Fibroblast of lung (primary cell): ENCODE measurements at regions not wholly inside any gene's neighbourhood (a gene's known extent, or its start where the extent isn't known, plus 50 kb on each side); places are given as distances from the start of the nearest gene placed in this dataset.
A peak's percentile ranks its signal among the peaks of the same experiment; 100 is the strongest.

ENCODE experiments used
- DNase-seq, 2 donors: peaks; one replicate each; pipeline versions ENCODE4 v3.0.0 to v3.0.0-alpha.2; 2010; ENCODE audit warnings: low read depth in 2 of 2
- H2AFZ ChIP-seq: 2 replicates; pipeline ENCODE4 v1.5.1; 2012; ENCODE audit warnings: low read length, control low read depth, inconsistent platforms
- H3K27ac ChIP-seq: 2 replicates; pipeline ENCODE4 v1.5.1; 2011; ENCODE audit warnings: low read length, control low read depth; ENCODE audit not compliant: insufficient read depth
- H3K27me3 ChIP-seq: 2 replicates; pipeline ENCODE4 v1.5.1; 2011; ENCODE audit warnings: mild to moderate bottlenecking, low read length; ENCODE audit not compliant: control insufficient read depth, insufficient read depth
- H3K36me3 ChIP-seq: 2 replicates; pipeline ENCODE4 v1.5.1; 2011; ENCODE audit warnings: low read length; ENCODE audit not compliant: control insufficient read depth, insufficient read depth
- H3K4me1 ChIP-seq: 2 replicates; pipeline ENCODE4 v1.5.1; 2011; ENCODE audit warnings: low read length; ENCODE audit not compliant: control insufficient read depth, insufficient read depth; ENCODE audit errors: extremely low read depth
- H3K4me2 ChIP-seq: 2 replicates; pipeline ENCODE4 v1.5.1; 2011; ENCODE audit warnings: low read length, control low read depth; ENCODE audit not compliant: insufficient read depth; ENCODE audit errors: extremely low read depth
- H3K4me3 ChIP-seq, 4 experiments: fragments of 200-600 bp in 1 of 4; sonication (generic) in 1 of 4; replicated peaks in 1 of 4; 2 replicates each; pipeline ENCODE4 v1.5.1; 2011 to 2016; ENCODE audit warnings: low read length in 4 of 4, low read depth in 3 of 4, mild to moderate bottlenecking in 3 of 4, control low read depth in 2 of 4, inconsistent platforms in 1 of 4, mixed read lengths in 1 of 4; ENCODE audit not compliant: insufficient read depth in 1 of 4; ENCODE audit errors: control extremely low read depth in 1 of 4
- H3K79me2 ChIP-seq: 2 replicates; pipeline ENCODE4 v1.5.1; 2012; ENCODE audit warnings: mild to moderate bottlenecking, low read length, inconsistent platforms; ENCODE audit not compliant: control insufficient read depth, insufficient read depth
- H3K9ac ChIP-seq: 2 replicates; pipeline ENCODE4 v1.5.1; 2011; ENCODE audit warnings: mild to moderate bottlenecking, low read length, control low read depth; ENCODE audit not compliant: insufficient read depth
- H3K9me3 ChIP-seq: 2 replicates; pipeline ENCODE4 v1.5.1; 2012; ENCODE audit warnings: low read depth, low read length; ENCODE audit not compliant: control insufficient read depth, insufficient read depth
- H4K20me1 ChIP-seq: 2 replicates; pipeline ENCODE4 v1.5.1; 2011; ENCODE audit warnings: low read length; ENCODE audit not compliant: control insufficient read depth, insufficient read depth; ENCODE audit errors: extremely low read depth
- CTCF ChIP-seq, 2 donors: IDR thresholded peaks in 1 of 2; conservative IDR thresholded peaks in 1 of 2; 1 replicate in 1 of 2; 2 replicates in 1 of 2; pipeline ENCODE4 v1.5.1; 2011 to 2012; ENCODE audit warnings: low read length in 2 of 2, control low read depth in 1 of 2, inconsistent platforms in 1 of 2, low read depth in 1 of 2, mild to moderate bottlenecking in 1 of 2
- EZH2 ChIP-seq: IDR thresholded peaks from 2 replicates; pipeline ENCODE4 v1.5.1; 2012; ENCODE audit warnings: low read length, control low read depth, mild to moderate bottlenecking; ENCODE audit errors: missing control alignments

GRCh38 chr7:137135654-137136350 is 207.7 kb downstream of the PTN start:
- no peaks in the 10 kb centered on the region for H3K4me1 ChIP-seq
- H2AFZ ChIP-seq: no peak overlapping the region
- H3K27me3 ChIP-seq: no peaks in the 10 kb centered on the region
- no peak overlapping the region for H3K4me2 ChIP-seq
- no peaks in the 10 kb centered on the region for H3K79me2 ChIP-seq
- H3K36me3 ChIP-seq: no peaks in the 10 kb centered on the region
- H3K4me3 ChIP-seq: no peak overlapping the region
- H4K20me1 ChIP-seq: no peaks in the 10 kb centered on the region
- H3K9me3 ChIP-seq: no peaks in the 10 kb centered on the region
- TF ChIP-seq CTCF (conservative IDR thresholded peaks at IDR 0.05 in 1 of 2, IDR thresholded peaks at IDR 0.05 in 1 of 2; ENCODE audit: low read depth in 1 of 2, low read length in 2 of 2): no peak
- TF ChIP-seq EZH2: no peak
- H3K27ac ChIP-seq: no peak overlapping the region
- H3K9ac ChIP-seq: no peak overlapping the region
- DNase-seq: peak in 1 of 2 donors; percentile 56

GRCh38 chr7:137130751-137131158 is 212.8 kb downstream of the PTN start:
- DNase-seq: peak; percentile 47 to 95
- no peak overlapping the region for H3K9ac ChIP-seq

GRCh38 chr7:137129025-137129424 is 214.5 kb downstream of the PTN start:
- TF ChIP-seq CTCF (conservative IDR thresholded peaks at IDR 0.05 in 1 of 2, IDR thresholded peaks at IDR 0.05 in 1 of 2; ENCODE audit: low read depth in 1 of 2, low read length in 2 of 2) (no peak), EZH2 (no peak)
- Histone ChIP-seq H3K9me3 (no peaks in the 10 kb centered on the region), H3K36me3 (no peaks in the 10 kb centered on the region), H3K4me3 (no peak overlapping the region), H3K4me1 (no peaks in the 10 kb centered on the region), H3K9ac (no peak overlapping the region), H2AFZ (no peak overlapping the region), H3K27ac (no peak overlapping the region), H3K27me3 (no peaks in the 10 kb centered on the region), H3K79me2 (no peaks in the 10 kb centered on the region), H3K4me2 (no peak overlapping the region), H4K20me1 (no peaks in the 10 kb centered on the region)
- DNase-seq: no peak

More at GRCh38 chr7:137130751-137131158, 212.8 kb downstream of the PTN start:
- H3K9me3 ChIP-seq: no peaks in the 10 kb centered on the region
- H3K27me3 ChIP-seq: no peaks in the 10 kb centered on the region
- no peak overlapping the region for H3K4me3 ChIP-seq
- H3K27ac ChIP-seq: no peak overlapping the region
- H3K4me1 ChIP-seq: no peaks in the 10 kb centered on the region
- H3K4me2 ChIP-seq: no peak overlapping the region
- H3K36me3 ChIP-seq: no peaks in the 10 kb centered on the region
- H2AFZ ChIP-seq: peak overlapping the region; percentile 38
- H3K79me2 ChIP-seq: no peaks in the 10 kb centered on the region
- no peak for TF ChIP-seq EZH2
- no peak for TF ChIP-seq CTCF (conservative IDR thresholded peaks at IDR 0.05 in 1 of 2, IDR thresholded peaks at IDR 0.05 in 1 of 2; ENCODE audit: low read depth in 1 of 2, low read length in 2 of 2)
- H4K20me1 ChIP-seq: no peaks in the 10 kb centered on the region
